Keratinocyte (primary cell): ENCODE measurements at regions not wholly inside any gene's neighbourhood (a gene's known extent, or its start where the extent isn't known, plus 50 kb on each side); places are given as distances from the start of the nearest gene placed in this dataset.

Source experiments
- DNase-seq: peaks from one replicate; pipeline ENCODE4 v3.0.0-alpha.2; 2011; ENCODE audit warnings: low read depth, missing footprints, low spot score
- FAIRE-seq: peaks from 2 replicates; lab custom pipeline; 2011; peaks lifted over from hg19 to GRCh38; lab: Jason Lieb, UNC
- H2AFZ ChIP-seq: 2 replicates; pipeline ENCODE4 v1.6.0; 2012; ENCODE audit warnings: low read length, control low read depth, inconsistent platforms; ENCODE audit not compliant: control insufficient read depth
- H3K27ac ChIP-seq: 2 replicates; pipeline ENCODE4 v1.5.1; 2011; ENCODE audit warnings: low read length; ENCODE audit not compliant: control insufficient read depth, insufficient read depth
- H3K27me3 ChIP-seq: 3 replicates; pipeline ENCODE4 v1.6.0; 2011; ENCODE audit warnings: low read length; ENCODE audit not compliant: control insufficient read depth, insufficient read depth; ENCODE audit errors: extremely low read depth
- H3K36me3 ChIP-seq, 2 experiments: 2 replicates in 1 of 2; 3 replicates in 1 of 2; pipeline ENCODE4 v1.5.1; 2011; ENCODE audit warnings: low read length in 2 of 2, mild to moderate bottlenecking in 1 of 2; ENCODE audit not compliant: control insufficient read depth in 2 of 2, insufficient read depth in 2 of 2; ENCODE audit errors: extremely low read depth in 1 of 2
- H3K4me1 ChIP-seq: 3 replicates; pipeline ENCODE4 v1.5.1; 2011; ENCODE audit warnings: low read length; ENCODE audit not compliant: control insufficient read depth, insufficient read depth; ENCODE audit errors: extremely low read depth
- H3K4me2 ChIP-seq: 3 replicates; pipeline ENCODE4 v1.6.0; 2011; ENCODE audit warnings: low read depth, low read length; ENCODE audit not compliant: control insufficient read depth, insufficient read depth; ENCODE audit errors: extremely low read depth
- H3K4me3 ChIP-seq, 3 experiments: fragments of 200-600 bp in 1 of 3; sonication (generic) in 1 of 3; 2 replicates in 2 of 3; 3 replicates in 1 of 3; pipeline ENCODE4 v1.5.1; 2011 to 2016; ENCODE audit warnings: low read length in 3 of 3, mild to moderate bottlenecking in 3 of 3, control low read depth in 2 of 3, inconsistent platforms in 1 of 3, low read depth in 1 of 3, mixed read lengths in 1 of 3, mixed run types in 1 of 3, moderate library complexity in 1 of 3; ENCODE audit not compliant: control insufficient read depth in 2 of 3, insufficient read depth in 2 of 3; ENCODE audit errors: extremely low read depth in 1 of 3
- H3K79me2 ChIP-seq: 2 replicates; pipeline ENCODE4 v1.6.0; 2012; ENCODE audit warnings: low read length; ENCODE audit not compliant: control insufficient read depth, insufficient read depth
- H3K9ac ChIP-seq: 3 replicates; pipeline ENCODE4 v1.6.0; 2011; ENCODE audit warnings: low read length; ENCODE audit not compliant: control insufficient read depth, insufficient read depth; ENCODE audit errors: extremely low read depth
- H3K9me1 ChIP-seq: 3 replicates; pipeline ENCODE4 v1.6.0; 2011; ENCODE audit warnings: low read length; ENCODE audit not compliant: control insufficient read depth, insufficient read depth; ENCODE audit errors: extremely low read depth
- H3K9me3 ChIP-seq: 2 replicates; pipeline ENCODE4 v1.5.1; 2012; ENCODE audit warnings: low read depth, low read length; ENCODE audit not compliant: control insufficient read depth
- H4K20me1 ChIP-seq: 3 replicates; pipeline ENCODE4 v1.6.0; 2011; ENCODE audit warnings: low read length; ENCODE audit not compliant: control insufficient read depth, insufficient read depth; ENCODE audit errors: extremely low read depth
- EZH2 ChIP-seq: IDR thresholded peaks from one replicate; pipeline ENCODE4 v1.6.1; 2012; ENCODE audit warnings: inconsistent platforms, mild to moderate bottlenecking, low read length, moderate library complexity
- dilution Hi-C: fragments of 300-500 bp; cut with MboI; formaldehyde crosslinking; loops from one replicate; pipeline ENCODE4 v1.7.0; 2020; ENCODE audit warnings: low sequenced_read_pairs; ENCODE audit not compliant: extremely low pct_ligation_motif_present
- TF ChIP-seq, protein P1 (sequence below), 3 experiments: IDR thresholded peaks in 1 of 3; conservative IDR thresholded peaks in 1 of 3; optimal IDR thresholded peaks in 1 of 3; 2 replicates in 2 of 3; 3 replicates in 1 of 3; pipeline versions ENCODE3 to v1.5.1; 2011; ENCODE audit warnings: low read length in 3 of 3, mild to moderate bottlenecking in 3 of 3, moderate library complexity in 2 of 3, control low read depth in 1 of 3, inconsistent platforms in 1 of 3; ENCODE audit not compliant: insufficient read depth in 2 of 3; ENCODE audit errors: extremely low read depth in 1 of 3

DNA sequence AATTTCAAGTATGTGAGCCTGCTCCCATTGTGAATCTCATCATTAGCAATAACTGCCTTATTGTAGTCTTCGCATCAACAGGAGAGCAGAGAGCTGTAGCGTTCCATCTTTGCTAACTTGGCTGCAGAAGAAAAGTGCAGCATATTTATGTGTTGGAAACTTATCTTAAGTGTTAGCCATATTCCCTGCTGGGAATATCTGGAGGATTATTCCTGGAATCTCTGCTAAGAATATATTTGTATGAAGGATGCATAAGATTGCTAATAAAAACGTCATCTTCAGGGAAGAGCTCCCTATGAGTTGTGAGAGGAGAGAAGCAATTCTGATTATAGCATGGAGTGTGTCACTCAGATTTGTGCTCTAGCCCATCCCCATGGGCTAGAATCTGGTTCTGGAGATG, 115.1 kb upstream of the REG3G start:
- Histone ChIP-seq H3K9me3 (no peaks in the 10 kb centered on the region), H3K4me1 (no peaks in the 10 kb centered on the region), H3K27me3 (no peaks in the 10 kb centered on the region), H2AFZ (no peak overlapping the region), H4K20me1 (no peaks in the 10 kb centered on the region), H3K79me2 (no peaks in the 10 kb centered on the region), H3K9me1 (no peaks in the 10 kb centered on the region), H3K27ac (no peak overlapping the region), H3K9ac (no peak overlapping the region), H3K4me3 (no peak overlapping the region), H3K36me3 (no peaks in the 10 kb centered on the region), H3K4me2 (no peak overlapping the region)
- FAIRE-seq (no peak), DNase-seq (no peak)
- dilution Hi-C loops: no loop called here
- TF ChIP-seq, protein P1, sequence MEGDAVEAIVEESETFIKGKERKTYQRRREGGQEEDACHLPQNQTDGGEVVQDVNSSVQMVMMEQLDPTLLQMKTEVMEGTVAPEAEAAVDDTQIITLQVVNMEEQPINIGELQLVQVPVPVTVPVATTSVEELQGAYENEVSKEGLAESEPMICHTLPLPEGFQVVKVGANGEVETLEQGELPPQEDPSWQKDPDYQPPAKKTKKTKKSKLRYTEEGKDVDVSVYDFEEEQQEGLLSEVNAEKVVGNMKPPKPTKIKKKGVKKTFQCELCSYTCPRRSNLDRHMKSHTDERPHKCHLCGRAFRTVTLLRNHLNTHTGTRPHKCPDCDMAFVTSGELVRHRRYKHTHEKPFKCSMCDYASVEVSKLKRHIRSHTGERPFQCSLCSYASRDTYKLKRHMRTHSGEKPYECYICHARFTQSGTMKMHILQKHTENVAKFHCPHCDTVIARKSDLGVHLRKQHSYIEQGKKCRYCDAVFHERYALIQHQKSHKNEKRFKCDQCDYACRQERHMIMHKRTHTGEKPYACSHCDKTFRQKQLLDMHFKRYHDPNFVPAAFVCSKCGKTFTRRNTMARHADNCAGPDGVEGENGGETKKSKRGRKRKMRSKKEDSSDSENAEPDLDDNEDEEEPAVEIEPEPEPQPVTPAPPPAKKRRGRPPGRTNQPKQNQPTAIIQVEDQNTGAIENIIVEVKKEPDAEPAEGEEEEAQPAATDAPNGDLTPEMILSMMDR (optimal IDR thresholded peaks at IDR 0.05 in 1 of 3, IDR thresholded peaks at IDR 0.05 in 1 of 3, conservative IDR thresholded peaks at IDR 0.05 in 1 of 3; ENCODE audit: extremely low read depth in 1 of 3, insufficient read depth in 2 of 3, low read length in 3 of 3): no peak
- TF ChIP-seq EZH2: no peak

DNA sequence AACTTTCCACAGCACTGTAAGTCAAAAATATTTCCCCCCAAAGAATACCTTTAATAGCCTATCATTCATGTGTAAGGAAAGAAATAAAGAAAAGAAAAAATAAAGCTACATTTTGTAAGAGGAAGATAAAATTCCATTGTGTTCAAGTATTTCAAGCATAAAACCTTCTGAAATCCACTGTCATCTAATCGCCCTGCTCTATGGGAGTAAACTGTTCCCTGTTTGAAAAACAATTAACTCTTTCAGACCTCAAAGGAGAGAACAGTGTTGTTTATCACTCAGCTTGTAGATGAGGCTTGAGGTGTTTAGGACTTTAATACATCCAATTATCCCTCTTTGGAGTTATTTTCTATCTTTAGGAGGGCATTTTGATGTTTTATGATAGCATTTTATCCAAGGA, 112.2 kb upstream of the REG3G start:
- H3K4me1 ChIP-seq: no peaks in the 10 kb centered on the region
- H3K4me3 ChIP-seq: no peak overlapping the region
- no peak overlapping the region for H3K4me2 ChIP-seq
- no peak for DNase-seq
- H2AFZ ChIP-seq: no peak overlapping the region
- dilution Hi-C loops: no loop called here
- no peaks in the 10 kb centered on the region for H3K27me3 ChIP-seq
- no peaks in the 10 kb centered on the region for H3K9me3 ChIP-seq
- no peak overlapping the region for H3K9ac ChIP-seq
- TF ChIP-seq EZH2: no peak
- TF ChIP-seq, protein P1 (optimal IDR thresholded peaks at IDR 0.05 in 1 of 3, IDR thresholded peaks at IDR 0.05 in 1 of 3, conservative IDR thresholded peaks at IDR 0.05 in 1 of 3; ENCODE audit: extremely low read depth in 1 of 3, insufficient read depth in 2 of 3, low read length in 3 of 3): no peak
- FAIRE-seq: no peak
- H3K79me2 ChIP-seq: no peaks in the 10 kb centered on the region
- no peaks in the 10 kb centered on the region for H3K9me1 ChIP-seq
- no peaks in the 10 kb centered on the region for H3K36me3 ChIP-seq
- no peaks in the 10 kb centered on the region for H4K20me1 ChIP-seq
- no peak overlapping the region for H3K27ac ChIP-seq
